ENCODE measurements at regions not wholly inside any gene's neighbourhood (a gene's known extent, or its start where the extent isn't known, plus 50 kb on each side); places are given as distances from the start of the nearest gene placed in this dataset.

- DNase-seq (ENCODE audit: low read depth) (peak; percentile 90), FAIRE-seq (peak; percentile 41)
- Histone ChIP-seq H2AFZ (ENCODE audit: low read depth, low read length) (no peak overlapping the region), H3K9me3 (ENCODE audit: insufficient read depth, low read depth, low read length) (no peaks in the 10 kb centered on the region), H3K4me3 (ENCODE audit: insufficient read depth, low read depth, low read length) (no peak overlapping the region), H3K9ac (ENCODE audit: low read length) (peak overlapping the region; percentile 17), H3K4me1 (ENCODE audit: insufficient read depth, low read length) (peaks cover 20% of the 10 kb centered on the region), H3K36me3 (ENCODE audit: insufficient read depth, low read length) (no peaks in the 10 kb centered on the region), H4K20me1 (ENCODE audit: insufficient read depth, low read length) (no peaks in the 10 kb centered on the region), H3K4me2 (ENCODE audit: low read length) (peak overlapping the region; percentile 22), H3K27ac (ENCODE audit: low read depth, low read length) (peak overlapping the region; percentile 69), H3K27me3 (ENCODE audit: insufficient read depth, low read length) (no peaks in the 10 kb centered on the region), H3K79me2 (ENCODE audit: insufficient read depth, low read length) (no peaks in the 10 kb centered on the region)
- Mint-ChIP-seq H3K4me1 (ENCODE audit: low read depth, unreplicated experiment) (peaks cover 38% of the 10 kb centered on the region), H3K36me3 (ENCODE audit: low read depth, unreplicated experiment) (no peaks in the 10 kb centered on the region), H3K9me3 (ENCODE audit: unreplicated experiment) (peaks cover 2% of the 10 kb centered on the region), H3K27ac (ENCODE audit: unreplicated experiment) (peak overlapping the region; percentile 99), H3K27me3 (ENCODE audit: low read depth, unreplicated experiment) (no peaks in the 10 kb centered on the region), H3K4me3 (ENCODE audit: unreplicated experiment) (no peak overlapping the region)
- no peak for TF ChIP-seq EZH2 (IDR thresholded peaks at IDR 0.05; ENCODE audit: insufficient read depth, low read length)
- TF ChIP-seq CTCF (IDR thresholded peaks at IDR 0.05; ENCODE audit: insufficient read depth, low read depth, low read length), result peak; percentile 16
Measured at GRCh38 chr5:115349001-115349817, 52.8 kb upstream of the CCDC112 start.

- Histone ChIP-seq H3K9me3 (ENCODE audit: insufficient read depth, low read depth, low read length) (no peaks in the 10 kb centered on the region), H3K27ac (ENCODE audit: low read depth, low read length) (no peak overlapping the region), H2AFZ (ENCODE audit: low read depth, low read length) (no peak overlapping the region), H3K36me3 (ENCODE audit: insufficient read depth, low read length) (no peaks in the 10 kb centered on the region), H3K27me3 (ENCODE audit: insufficient read depth, low read length) (no peaks in the 10 kb centered on the region), H3K4me1 (ENCODE audit: insufficient read depth, low read length) (peaks cover 24% of the 10 kb centered on the region), H3K4me3 (ENCODE audit: insufficient read depth, low read depth, low read length) (no peak overlapping the region), H3K79me2 (ENCODE audit: insufficient read depth, low read length) (no peaks in the 10 kb centered on the region), H3K4me2 (ENCODE audit: low read length) (no peak overlapping the region), H4K20me1 (ENCODE audit: insufficient read depth, low read length) (no peaks in the 10 kb centered on the region), H3K9ac (ENCODE audit: low read length) (no peak overlapping the region)
- Mint-ChIP-seq H3K27ac (ENCODE audit: unreplicated experiment) (peak overlapping the region; percentile 99), H3K9me3 (ENCODE audit: unreplicated experiment) (peaks cover 2% of the 10 kb centered on the region), H3K36me3 (ENCODE audit: low read depth, unreplicated experiment) (no peaks in the 10 kb centered on the region), H3K4me1 (ENCODE audit: low read depth, unreplicated experiment) (peaks cover 45% of the 10 kb centered on the region), H3K27me3 (ENCODE audit: low read depth, unreplicated experiment) (no peaks in the 10 kb centered on the region), H3K4me3 (ENCODE audit: unreplicated experiment) (no peak overlapping the region)
- FAIRE-seq (no peak), DNase-seq (ENCODE audit: low read depth) (no peak)
- no peak for TF ChIP-seq CTCF (IDR thresholded peaks at IDR 0.05; ENCODE audit: insufficient read depth, low read depth, low read length)
- TF ChIP-seq EZH2 (IDR thresholded peaks at IDR 0.05; ENCODE audit: insufficient read depth, low read length), result no peak
Measured at GRCh38 chr5:115348175-115348574, 51.7 kb upstream of the CCDC112 start.
